ENCODE measurements at regions not wholly inside any gene's neighbourhood (a gene's known extent, or its start where the extent isn't known, plus 50 kb on each side); places are given as distances from the start of the nearest gene placed in this dataset.

GRCh38 chrX:82848111-82848510 lies 660.0 kb upstream of the POU3F4 start:
- POLR2A ChIA-PET: no interaction called here
- CTCF ChIA-PET: no interaction called here
- no peaks in the 10 kb centered on the region for H3K79me2 ChIP-seq (ENCODE audit: insufficient read depth)
- no peaks in the 10 kb centered on the region for H3K9me3 ChIP-seq
- no peaks in the 10 kb centered on the region for H4K20me1 ChIP-seq (ENCODE audit: insufficient read depth)
- no peaks in the 10 kb centered on the region for H3K27me3 ChIP-seq (ENCODE audit: insufficient read depth)
- no peak overlapping the region for H3K4me3 ChIP-seq (ENCODE audit: low read depth in 2 of 2, low read length in 1 of 2)
- no peaks in the 10 kb centered on the region for H3K36me3 ChIP-seq (replicated peaks in 1 of 2; ENCODE audit: control insufficient read depth in 1 of 2, insufficient read depth in 2 of 2, low read length in 1 of 2)
- no peak overlapping the region for H3K9ac ChIP-seq
- 9% methylated on average over 4 of the region's 4 CpGs for WGBS (ENCODE audit: low lambda C conversion rate)
- DNase-seq: no peak
- TF ChIP-seq CHD2 (IDR thresholded peaks at IDR 0.05; ENCODE audit: low read length, partially characterized antibody): no peak
- TF ChIP-seq PBX3 (IDR thresholded peaks at IDR 0.05): no peak
- no peak for TF ChIP-seq TCF12 (IDR thresholded peaks at IDR 0.05)
- no peak for TF ChIP-seq FOXJ3 (CRISPR knock-in tag; IDR thresholded peaks at IDR 0.05)
- no peak for TF ChIP-seq POLR2AphosphoS5 (IDR thresholded peaks at IDR 0.05; ENCODE audit: low read depth, low read length)
- no peak for TF ChIP-seq TAF1 (IDR thresholded peaks at IDR 0.05; ENCODE audit: borderline replicate concordance, low read depth, low read length)
- TF ChIP-seq IRF3 (IDR thresholded peaks at IDR 0.05; ENCODE audit: low read depth, low read length): no peak
- no peak for TF ChIP-seq RAD21 (IDR thresholded peaks at IDR 0.05; ENCODE audit: low read length)
- TF ChIP-seq MEF2A (IDR thresholded peaks at IDR 0.05; ENCODE audit: borderline replicate concordance, low read depth): no peak
- TF ChIP-seq, protein P1, sequence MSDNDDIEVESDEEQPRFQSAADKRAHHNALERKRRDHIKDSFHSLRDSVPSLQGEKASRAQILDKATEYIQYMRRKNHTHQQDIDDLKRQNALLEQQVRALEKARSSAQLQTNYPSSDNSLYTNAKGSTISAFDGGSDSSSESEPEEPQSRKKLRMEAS (IDR thresholded peaks at IDR 0.05; ENCODE audit: low read depth): no peak
- no peak for TF ChIP-seq RCOR1 (IDR thresholded peaks at IDR 0.05; ENCODE audit: low read length)
- no peak for TF ChIP-seq RFX5 (IDR thresholded peaks at IDR 0.05; ENCODE audit: low read length)
- no peak for TF ChIP-seq RXRA (IDR thresholded peaks at IDR 0.05; ENCODE audit: borderline replicate concordance, low read depth)
- no peak for TF ChIP-seq NFIC (IDR thresholded peaks at IDR 0.05; ENCODE audit: borderline replicate concordance)
- H3K9me2 ChIP-seq: no peaks in the 10 kb centered on the region
- no peak overlapping the region for H2AFZ ChIP-seq (ENCODE audit: low read depth)
- H3F3A ChIP-seq (replicated peaks; ENCODE audit: insufficient read depth): no peaks in the 10 kb centered on the region
- no peak overlapping the region for H3K4me2 ChIP-seq
- H3K27ac ChIP-seq (ENCODE audit: low read depth in 2 of 2, low read length in 1 of 2): no peak overlapping the region
- no peaks in the 10 kb centered on the region for H3K4me1 ChIP-seq (ENCODE audit: control insufficient read depth in 1 of 2, insufficient read depth in 2 of 2, low read depth in 1 of 2, low read length in 1 of 2)

Small RNA genes lying in the stretch of these regions (small RNA-seq; reads per million reads assigned to genes)
- gene RF00394: 0 reads per million in 7 experiments

All from SK-N-SH (cell line).